Motor neuron (in vitro differentiated cells): ENCODE measurements at regions not wholly inside any gene's neighbourhood (a gene's known extent, or its start where the extent isn't known, plus 50 kb on each side); places are given as distances from the start of the nearest gene placed in this dataset.
"Not testable (repeated sequence)": the region's sequence is repeated elsewhere in the genome, so short reads cannot be mapped to it uniquely, and the experiment has no call there.

Experiments used
- ATAC-seq, 8 experiments: fragments of 200-7000 bp; cut with Tn5 transposase; replicated peaks in 6 of 8; 2 replicates each; pipeline ENCODE4 v1.8.0; 2021; ENCODE audit warnings: mild to moderate bottlenecking in 8 of 8, moderate library complexity in 8 of 8
- H3K27ac ChIP-seq, 2 donors: fragments of 250-450 bp; sonication (Bioruptor Pico); 2 replicates each; pipeline ENCODE4 v1.9.0; 2021; ENCODE audit warnings: antibody characterized with exemption in 2 of 2, mild to moderate bottlenecking in 2 of 2, moderate library complexity in 1 of 2
- H3K4me1 ChIP-seq, 2 donors: fragments of 250-450 bp; sonication (Bioruptor Pico); replicated peaks in 1 of 2; 2 replicates each; pipeline ENCODE4 v1.6.1; 2021; ENCODE audit warnings: antibody characterized with exemption in 2 of 2, mild to moderate bottlenecking in 2 of 2, moderate library complexity in 1 of 2
- H3K4me3 ChIP-seq, 5 donors: fragments of 250-450 bp; sonication (Bioruptor Pico); 2 replicates each; pipeline ENCODE4 v1.9.0; 2021; ENCODE audit warnings: antibody characterized with exemption in 5 of 5, mild to moderate bottlenecking in 5 of 5, moderate library complexity in 4 of 5
- WGBS, 10 experiments: fragments of 450-650 bp; shearing (Covaris generic); methylation state at CpG; one replicate each; pipeline ENCODE4 v1.0.0; 2022; 5-methylcytosine and 5-hydroxymethylcytosine counted together
- in situ Hi-C, 9 experiments: fragments of 400-800 bp; cut with MboI; loops; one replicate each; pipeline ENCODE4 v1.15.0; 2021; ENCODE audit warnings: low sequenced_read_pairs in 9 of 9, low pct_unique_long_range_greater_than_20kb in 2 of 9; ENCODE audit not compliant: unreplicated experiment in 9 of 9

DNA sequence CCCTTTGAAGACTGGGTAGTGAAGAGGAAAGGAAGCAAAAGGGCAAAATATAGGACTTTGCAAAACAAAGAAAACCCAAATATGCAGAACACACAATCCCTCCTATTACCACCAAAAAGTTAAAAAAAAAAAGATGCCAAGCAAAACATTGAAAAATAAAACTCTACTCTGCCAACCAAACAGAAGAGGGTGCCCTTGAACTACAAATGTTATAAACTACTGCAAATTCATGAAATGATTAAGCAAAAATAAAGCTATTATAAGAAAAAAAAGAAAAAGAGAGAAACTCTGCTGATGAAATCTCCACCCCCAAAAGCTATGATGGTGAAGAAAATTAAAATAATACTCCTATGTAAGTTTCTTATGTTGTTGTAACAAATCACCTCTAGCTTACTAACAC, 168.5 kb upstream of the STK26 start:
- Histone ChIP-seq H3K4me3 (no peak overlapping the region), H3K27ac (no peak overlapping the region), H3K4me1 (no peaks in the 10 kb centered on the region)
- in situ Hi-C loops: loop anchor here in 2 of 9 experiments (25.0 kb wide), 2 partner anchors 208 to 758 kb away; no protein-coding TSS in a partner anchor
- ATAC-seq: peak in 1 of 8 experiments; percentile 19

DNA sequence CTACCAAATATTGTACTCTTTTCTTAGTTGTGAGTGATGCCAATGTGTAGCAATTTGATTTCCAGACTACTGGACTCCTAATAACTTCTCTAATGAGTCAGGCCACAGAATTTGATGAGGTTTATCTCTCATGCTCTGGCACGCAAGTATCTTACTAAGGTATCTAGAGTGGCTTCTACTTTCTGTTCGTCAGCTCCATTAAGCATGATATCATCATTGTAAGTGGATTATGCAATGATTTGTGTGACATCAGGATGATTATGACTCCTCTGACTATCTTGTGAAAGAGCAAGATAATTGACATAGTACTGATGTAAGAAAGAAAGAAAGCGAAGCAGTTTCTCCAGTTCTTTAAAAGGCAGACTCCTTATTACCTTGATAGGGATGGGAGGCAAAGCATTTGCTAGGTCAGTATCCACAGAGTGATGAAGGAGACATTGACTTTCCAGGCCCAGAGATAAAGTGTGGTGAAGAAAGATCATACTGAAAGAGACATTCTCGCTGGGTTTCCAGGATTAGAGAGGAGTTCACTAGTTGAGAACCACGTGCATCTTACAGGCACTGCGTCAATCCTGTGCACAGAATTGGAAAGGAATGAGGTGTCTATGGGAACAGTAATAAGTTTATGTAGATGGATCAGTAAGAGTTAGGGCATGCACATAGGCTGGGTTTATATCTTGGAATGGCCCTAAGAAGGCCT, 161.9 kb upstream of the STK26 start:
- Histone ChIP-seq H3K27ac (no peak overlapping the region), H3K4me3 (no peak overlapping the region), H3K4me1 (no peaks in the 10 kb centered on the region)
- in situ Hi-C loops: loop anchor here in 2 of 9 experiments (25.0 kb wide), 2 partner anchors 201 to 751 kb away; no protein-coding TSS in a partner anchor
- WGBS, 10 experiments: 59 to 100% (median 80%) methylated on average over 1 to 6 of the region's 6 CpGs; no CpG with 5 or more reads in 6 of the 10 experiments
- peak in 2 of 8 experiments; percentile 43 to 50 for ATAC-seq

DNA sequence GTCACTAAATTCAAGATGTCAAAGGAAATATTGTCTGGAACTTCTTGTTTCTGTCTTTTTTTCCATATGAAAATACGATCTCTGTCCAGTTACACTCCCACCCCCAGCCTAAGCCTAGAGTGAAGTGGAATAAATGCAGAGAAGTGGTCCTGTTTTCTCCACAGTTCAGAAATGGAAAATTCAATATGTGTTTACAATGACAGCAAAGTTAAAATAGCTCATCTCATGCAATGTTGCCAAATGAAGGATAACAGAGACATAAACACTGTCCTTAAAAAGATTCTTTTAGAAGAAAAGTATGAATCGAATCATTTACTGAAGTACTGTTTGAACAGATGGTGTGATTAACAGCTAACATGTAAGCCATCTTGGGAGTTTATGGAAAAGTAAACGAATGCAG, 160.8 kb upstream of the STK26 start:
- no peak overlapping the region for H3K27ac ChIP-seq
- H3K4me1 ChIP-seq: no peaks in the 10 kb centered on the region
- H3K4me3 ChIP-seq: no peak overlapping the region
- WGBS, 10 experiments: 0 to 80% (median 34%) methylated on average over 1 to 3 of the region's 3 CpGs; no CpG with 5 or more reads in 4 of the 10 experiments
- in situ Hi-C loops: loop anchor here in 2 of 9 experiments (25.0 kb wide), 2 partner anchors 200 to 750 kb away; no protein-coding TSS in a partner anchor
- ATAC-seq: no peak

DNA sequence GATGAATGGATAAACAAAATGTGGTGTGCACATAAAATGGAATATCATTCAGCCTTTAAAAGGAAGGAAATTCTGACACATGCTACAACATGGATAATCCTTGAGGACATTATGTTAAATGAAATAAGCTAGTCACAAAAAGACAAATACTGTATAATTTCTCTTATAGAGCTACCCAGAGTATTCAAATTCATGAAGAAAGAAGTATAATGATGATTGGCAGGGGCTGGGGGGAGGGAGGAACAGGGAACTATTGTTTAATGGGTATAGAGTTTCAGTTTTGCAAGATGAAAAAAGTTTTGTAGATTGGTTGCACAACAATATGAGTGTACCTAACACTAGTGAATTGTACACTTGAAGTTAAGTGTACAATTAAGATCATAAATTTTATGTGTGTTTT, 153.9 kb upstream of the STK26 start:
- H3K4me1 ChIP-seq: no peaks in the 10 kb centered on the region
- H3K4me3 ChIP-seq: no peak overlapping the region
- ATAC-seq: no peak
- in situ Hi-C loops: loop anchor here in 2 of 9 experiments (25.0 kb wide), 2 partner anchors 193 to 743 kb away; no protein-coding TSS in a partner anchor
- H3K27ac ChIP-seq: no peak overlapping the region

DNA sequence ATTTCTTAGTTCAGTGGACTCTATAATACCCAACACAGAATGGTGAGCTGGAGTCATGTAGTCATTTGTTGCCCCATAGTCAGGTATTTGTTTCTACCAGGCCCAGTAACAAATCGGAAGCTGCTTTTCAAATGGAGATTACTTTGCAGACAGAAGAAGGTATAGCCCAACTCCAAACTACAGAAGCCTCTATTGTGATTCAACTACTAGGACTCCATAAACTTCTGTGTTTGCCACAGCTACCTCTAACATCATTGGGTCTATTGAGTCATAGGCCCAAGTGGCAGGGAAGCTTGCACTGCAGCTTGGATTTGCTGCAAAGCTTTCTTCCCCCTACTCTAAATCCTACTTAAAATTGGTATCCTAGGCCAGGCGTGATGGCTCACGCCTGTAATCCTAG, 148.8 kb upstream of the STK26 start:
- in situ Hi-C loops: loop anchor here in 2 of 9 experiments (25.0 kb wide), 2 partner anchors 188 to 738 kb away; no protein-coding TSS in a partner anchor
- no peak for ATAC-seq
- Histone ChIP-seq H3K4me1 (no peaks in the 10 kb centered on the region), H3K27ac (no peak overlapping the region), H3K4me3 (no peak overlapping the region)
- 60% methylated on average over 1 of the region's 3 CpGs; no CpG with 5 or more reads in 9 of the 10 experiments for WGBS, 10 experiments

DNA sequence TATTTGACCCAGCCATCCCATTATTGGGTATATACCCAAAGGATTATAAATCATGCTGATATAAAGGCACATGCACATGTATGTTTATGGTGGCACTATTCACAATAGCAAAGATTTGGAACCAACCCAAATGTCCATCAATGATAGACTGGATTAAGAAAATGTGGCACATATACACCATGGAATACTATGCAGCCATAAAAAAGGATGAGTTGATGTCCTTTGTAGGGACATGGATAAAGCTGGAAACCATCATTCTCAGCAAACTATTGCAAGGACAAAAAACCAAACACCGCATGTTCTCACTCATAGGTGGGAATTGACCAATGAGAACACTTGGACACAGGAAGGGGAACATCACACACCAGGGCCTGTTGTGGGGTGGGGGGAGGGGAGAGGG, 147.3 kb upstream of the STK26 start:
- not testable (repeated sequence) for ATAC-seq, H3K27ac ChIP-seq
- WGBS, 10 experiments: no CpG with 5 or more reads among the region's 1 CpG

DNA sequence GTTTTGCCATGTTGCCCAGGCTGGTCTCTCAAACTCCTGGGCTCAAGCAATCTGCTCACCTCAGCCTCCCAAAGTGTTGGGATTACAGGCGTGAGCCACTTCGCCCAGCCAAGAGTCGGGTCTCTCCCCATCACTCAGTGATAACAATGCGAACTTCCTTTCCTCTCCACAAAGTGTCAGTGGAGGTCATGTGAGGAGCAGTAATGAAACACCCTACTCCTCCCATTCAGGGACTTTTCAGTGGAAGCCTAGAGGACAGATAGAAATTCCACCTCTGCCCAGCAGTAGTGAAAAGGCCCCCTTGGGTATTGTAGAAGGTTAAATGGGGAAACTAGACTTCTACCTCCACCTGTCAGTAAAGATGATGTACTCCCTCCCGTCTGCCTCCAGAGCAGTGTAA, 141.9 kb upstream of the STK26 start:
- Histone ChIP-seq H3K4me3 (no peak overlapping the region), H3K27ac (no peak overlapping the region), H3K4me1 (no peaks in the 10 kb centered on the region)
- in situ Hi-C loops: no loop called here
- ATAC-seq: peak in 1 of 8 experiments; percentile 33
- WGBS, 10 experiments: 0 to 33% methylated on average over 1 of the region's 5 CpGs; no CpG with 5 or more reads in 8 of the 10 experiments

More for the DNA sequence above, 147.3 kb upstream of the STK26 start:
- in situ Hi-C loops, H3K4me3 ChIP-seq, H3K4me1 ChIP-seq: not testable (repeated sequence)

DNA sequence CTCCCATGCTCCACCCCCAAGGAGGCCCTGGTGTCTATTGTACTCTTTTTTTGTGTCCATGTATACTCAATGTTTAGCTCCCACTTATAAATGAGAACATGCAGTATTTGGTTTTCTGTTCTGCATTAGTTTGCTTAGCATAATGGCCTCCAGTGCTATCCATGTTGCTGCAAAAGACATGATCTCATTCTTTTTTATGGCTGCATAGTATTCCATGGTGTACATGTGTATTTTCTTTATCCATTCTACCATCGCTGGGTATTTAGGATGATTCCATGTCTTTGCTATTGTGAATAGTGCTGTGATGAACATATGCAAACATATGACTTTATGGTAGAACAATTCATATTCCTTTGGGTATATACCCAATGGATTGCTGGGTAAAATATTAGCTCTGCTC, 138.1 kb upstream of the STK26 start:
- in situ Hi-C loops, ATAC-seq, H3K4me3 ChIP-seq, H3K27ac ChIP-seq, H3K4me1 ChIP-seq: not testable (repeated sequence)
- 44 to 100% methylated on average over 1 of the region's 1 CpG; no CpG with 5 or more reads in 8 of the 10 experiments for WGBS, 10 experiments

DNA sequence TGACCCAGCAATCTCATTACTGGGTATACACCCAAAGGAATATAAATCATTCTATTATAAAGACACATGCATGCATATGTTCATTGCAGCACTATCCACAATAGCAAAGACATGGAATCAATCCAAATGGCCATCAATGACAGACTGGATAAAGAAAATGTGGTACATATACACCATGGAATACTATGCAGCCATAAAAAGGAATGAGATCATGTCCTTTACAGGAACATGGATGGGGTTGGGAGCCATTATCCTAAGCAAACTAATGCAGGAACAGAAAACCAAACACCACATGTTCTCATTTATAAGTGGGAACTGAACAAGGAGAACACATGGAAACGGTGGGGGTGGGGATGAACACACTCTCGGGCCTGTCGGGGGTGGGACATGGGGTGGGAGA, 129.2 kb upstream of the STK26 start:
- H3K4me3 ChIP-seq, H3K4me1 ChIP-seq, H3K27ac ChIP-seq, ATAC-seq, in situ Hi-C loops: not testable (repeated sequence)
- 60% methylated on average over 1 of the region's 3 CpGs; no CpG with 5 or more reads in 9 of the 10 experiments for WGBS, 10 experiments

DNA sequence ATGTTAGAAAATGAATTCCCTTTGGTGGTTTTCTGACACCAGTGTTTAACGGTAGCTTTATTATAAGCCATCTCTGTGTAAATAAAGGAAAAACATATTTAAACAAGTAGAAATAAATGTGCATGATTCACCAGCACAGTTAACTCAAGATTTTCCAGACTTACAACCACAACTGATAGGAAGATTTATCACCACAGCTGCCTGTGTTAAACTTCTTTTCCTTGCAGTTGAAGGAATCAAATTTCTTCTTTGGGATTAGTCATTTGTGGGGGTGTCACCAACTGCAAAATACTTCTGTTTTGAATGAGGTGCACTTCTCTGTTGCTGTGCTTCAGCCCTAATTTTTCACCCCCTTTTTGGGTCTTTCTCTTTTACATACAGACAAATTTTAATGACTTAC, 128.1 kb upstream of the STK26 start:
- Histone ChIP-seq H3K4me3 (no peak overlapping the region), H3K4me1 (no peaks in the 10 kb centered on the region), H3K27ac (no peak overlapping the region)
- ATAC-seq: peak in 3 of 8 experiments; percentile 65 to 91 (median 72)
- 0 to 62% (median 60%) methylated on average over 1 of the region's 1 CpG; no CpG with 5 or more reads in 7 of the 10 experiments for WGBS, 10 experiments
- in situ Hi-C loops: no loop called here

DNA sequence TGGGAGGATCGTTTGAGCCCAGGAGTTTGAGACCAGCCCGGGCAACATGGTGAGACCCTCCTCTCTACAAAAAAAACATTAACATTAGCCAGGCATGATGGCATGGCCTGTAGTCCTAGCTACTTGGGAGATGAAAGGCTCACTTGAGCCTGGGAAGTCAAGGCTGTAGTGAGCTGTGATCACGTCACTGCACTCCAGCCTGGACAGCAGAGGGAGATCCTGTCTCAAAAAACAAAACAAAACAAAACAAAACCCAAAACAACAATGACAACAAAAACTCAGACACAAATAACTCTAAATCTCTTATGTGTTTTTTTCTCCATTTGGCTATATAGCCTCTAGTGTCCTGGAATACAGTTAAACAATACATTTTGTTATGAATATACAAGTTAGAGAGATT, 127.3 kb upstream of the STK26 start:
- WGBS, 10 experiments: 0 to 100% (median 54%) methylated on average over 1 to 2 of the region's 3 CpGs; no CpG with 5 or more reads in 6 of the 10 experiments
- Histone ChIP-seq H3K4me3 (no peak overlapping the region), H3K27ac (no peak overlapping the region), H3K4me1 (no peaks in the 10 kb centered on the region)
- ATAC-seq: peak in 1 of 8 experiments; percentile 36
- in situ Hi-C loops: no loop called here

DNA sequence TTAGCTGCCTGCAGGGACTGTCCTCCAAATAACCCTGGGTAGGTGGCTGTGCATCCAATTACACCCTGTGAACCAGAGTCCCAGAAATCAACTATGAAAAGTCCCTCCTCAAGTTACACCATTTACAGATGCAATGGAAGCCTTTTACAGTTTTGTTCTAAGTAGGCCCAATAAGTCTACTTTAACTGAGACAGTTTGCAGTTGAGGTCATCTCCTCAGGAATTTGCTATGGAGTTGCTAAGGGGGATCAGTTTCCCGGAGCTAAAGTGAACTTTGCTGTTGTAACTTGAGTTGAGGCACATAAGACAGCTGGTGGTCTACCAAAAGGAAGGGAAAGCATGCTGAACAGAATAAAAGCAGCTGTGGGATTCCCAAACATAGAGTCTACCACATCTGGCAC, 121.6 kb upstream of the STK26 start:
- ATAC-seq: no peak
- no peak overlapping the region for H3K4me3 ChIP-seq
- H3K27ac ChIP-seq: no peak overlapping the region
- no CpG with 5 or more reads among the region's 1 CpG for WGBS, 10 experiments
- in situ Hi-C loops: no loop called here
- no peaks in the 10 kb centered on the region for H3K4me1 ChIP-seq

DNA sequence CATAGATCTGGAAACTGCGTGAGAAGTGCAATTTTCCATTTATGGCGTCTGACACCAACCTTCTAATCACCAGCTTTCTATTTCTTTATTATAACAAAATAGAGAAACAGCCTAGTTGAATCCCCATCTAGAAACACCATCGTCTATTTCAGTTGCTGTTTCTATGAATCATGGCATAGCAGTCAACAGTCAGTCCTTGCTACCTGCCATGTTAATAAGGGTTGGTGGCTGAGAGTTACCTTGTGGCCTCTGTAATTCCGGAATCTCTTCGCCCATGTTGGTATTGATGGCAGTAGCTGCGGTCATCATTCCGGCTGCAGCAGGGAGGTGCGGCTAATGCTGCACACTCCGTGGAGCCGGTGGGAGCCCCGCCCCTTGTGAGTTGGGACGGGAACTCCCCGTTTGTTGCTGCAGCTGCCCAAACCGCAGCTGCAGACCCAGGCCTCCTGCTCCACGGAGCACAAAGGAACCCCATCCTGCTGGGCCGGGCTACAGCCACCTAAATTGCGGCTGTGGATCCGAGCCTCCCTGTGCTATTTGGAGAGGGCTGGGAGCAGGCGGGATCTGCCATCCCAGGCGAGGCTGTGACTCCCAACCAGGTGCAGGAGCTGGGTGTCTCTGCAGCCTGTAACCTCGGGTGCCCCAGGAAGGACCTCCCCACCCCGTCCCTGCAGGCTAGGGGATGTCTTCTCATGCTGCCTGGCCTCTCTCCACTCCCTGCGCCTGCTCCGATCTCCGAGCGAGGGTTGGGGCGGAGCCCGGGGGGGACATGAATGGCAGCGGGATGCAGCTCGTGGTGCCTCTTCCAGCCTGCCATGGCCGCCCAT, 115.4 kb upstream of the STK26 start:
- Histone ChIP-seq H3K4me3 (no peak overlapping the region), H3K4me1 (no peaks in the 10 kb centered on the region), H3K27ac (no peak overlapping the region)
- in situ Hi-C loops: no loop called here
- ATAC-seq: no peak
- WGBS, 10 experiments: 28 to 100% (median 86%) methylated on average over 1 to 12 of the region's 31 CpGs; no CpG with 5 or more reads in 3 of the 10 experiments
